GM12878 (cell line): ENCODE measurements at regions not wholly inside any gene's neighbourhood (a gene's known extent, or its start where the extent isn't known, plus 50 kb on each side); places are given as distances from the start of the nearest gene placed in this dataset.
A peak's percentile ranks its signal among the peaks of the same experiment; 100 is the strongest.

ENCODE experiments used
- ATAC-seq: fragments of 200-7000 bp; cut with Tn5 transposase; 3 replicates; pipeline ENCODE4 v1.9.1; 2020; ENCODE audit warnings: mild to moderate bottlenecking, moderate library complexity
- BruUV-seq: library from RNA; stranded (reverse); fragments of 400-500 nt; replicated peaks from 2 replicates; lab custom pipeline; 2021; lab: Mats Ljungman, UMichigan
- CTCF ChIA-PET: fragments of 300-600 bp; sonication (Branson Sonifier 250); formaldehyde crosslinking; extraction: SDS; loops from one replicate; lab custom pipeline; 2021; ENCODE audit warnings: inconsistent platforms; lab: Yijun Ruan, JAX
- POLR2A ChIA-PET: fragments of 350-600 bp; formaldehyde crosslinking; extraction: SDS; loops from one replicate; lab custom pipeline; 2021; ENCODE audit warnings: inconsistent platforms; lab: Charles Lee
- RAD21 ChIA-PET: fragments of 300-600 bp; sonication (Branson Sonifier 250); formaldehyde crosslinking; loops from one replicate; lab custom pipeline; 2023; ENCODE audit warnings: antibody characterized with exemption; ENCODE audit not compliant: unreplicated experiment; lab: Charles Lee
- SMC1A ChIA-PET: fragments of 300-600 bp; sonication (Branson Sonifier 250); formaldehyde crosslinking; loops from one replicate; lab custom pipeline; 2023; ENCODE audit not compliant: unreplicated experiment, uncharacterized antibody; lab: Charles Lee
- DNase-seq: peaks from one replicate; pipeline ENCODE4 v3.0.0-alpha.2; 2011; ENCODE audit warnings: low read depth, low spot score
- FAIRE-seq: peaks from 3 replicates; lab custom pipeline; 2011; peaks lifted over from hg19 to GRCh38; lab: Jason Lieb, UNC
- H2AFZ ChIP-seq: 2 replicates; pipeline ENCODE4 v1.6.0; 2011; ENCODE audit warnings: low read depth, low read length, control low read depth; ENCODE audit not compliant: control insufficient read depth
- H3K27ac ChIP-seq: 2 replicates; pipeline ENCODE4 v1.5.1; 2011; ENCODE audit warnings: control low read depth; ENCODE audit not compliant: control insufficient read depth, insufficient read depth
- H3K27me3 ChIP-seq, 2 experiments: replicated peaks in 1 of 2; 2 replicates each; pipeline versions ENCODE4 v1.6.0 to v1.6.1; 2011; ENCODE audit warnings: low read length in 1 of 2; ENCODE audit not compliant: control insufficient read depth in 2 of 2, insufficient read depth in 2 of 2
- H3K36me3 ChIP-seq, 2 experiments: 2 replicates each; pipeline ENCODE4 v1.5.1; 2011; ENCODE audit warnings: low read length in 1 of 2; ENCODE audit not compliant: control insufficient read depth in 2 of 2, insufficient read depth in 2 of 2
- H3K4me1 ChIP-seq: 2 replicates; pipeline ENCODE4 v1.6.1; 2011; ENCODE audit warnings: mild to moderate bottlenecking, low read length, moderate library complexity, mixed read lengths; ENCODE audit not compliant: control insufficient read depth, insufficient read depth
- H3K4me2 ChIP-seq: 2 replicates; pipeline ENCODE4 v1.6.0; 2011; ENCODE audit warnings: control low read depth; ENCODE audit not compliant: control insufficient read depth, insufficient read depth
- H3K4me3 ChIP-seq: fragments of 200-600 bp; sonication (generic); 2 replicates; pipeline ENCODE4 v1.5.1; 2016
- H3K79me2 ChIP-seq: 2 replicates; pipeline ENCODE4 v1.6.0; 2011; ENCODE audit warnings: low read length; ENCODE audit not compliant: control insufficient read depth, insufficient read depth
- H3K9ac ChIP-seq: 2 replicates; pipeline ENCODE4 v1.8.0; 2011; ENCODE audit warnings: low read length, control low read depth, mixed read lengths; ENCODE audit not compliant: control insufficient read depth, insufficient read depth
- H3K9me3 ChIP-seq: replicated peaks from 3 replicates; pipeline ENCODE4 v1.5.1; 2011; ENCODE audit warnings: mild to moderate bottlenecking, low read length; ENCODE audit not compliant: control insufficient read depth, insufficient read depth
- H4K20me1 ChIP-seq: 2 replicates; pipeline ENCODE4 v1.6.0; 2011; ENCODE audit not compliant: control insufficient read depth, insufficient read depth
- ESRRA ChIP-seq: IDR thresholded peaks from 2 replicates; pipeline ENCODE4 v1.6.1; 2012; ENCODE audit warnings: mild to moderate bottlenecking, low read length, improper control_type of control experiment
- MEF2A ChIP-seq: IDR thresholded peaks from 2 replicates; pipeline ENCODE4 v1.6.1; 2011; ENCODE audit warnings: low read depth, mild to moderate bottlenecking, low read length, moderate library complexity; ENCODE audit not compliant: insufficient read depth
- NBN ChIP-seq: fragments of 450-650 bp; IDR thresholded peaks from 2 replicates; pipeline ENCODE4 v1.6.1; 2016
- NR2C1 ChIP-seq: fragments of 450-650 bp; IDR thresholded peaks from 2 replicates; pipeline ENCODE4 v1.6.1; 2017; ENCODE audit warnings: antibody characterized with exemption, mild to moderate bottlenecking, moderate library complexity
- TAF1 ChIP-seq: IDR thresholded peaks from 2 replicates; pipeline ENCODE4 v1.6.1; 2011; ENCODE audit warnings: mild to moderate bottlenecking, low read depth, low read length, borderline replicate concordance
- ZNF687 ChIP-seq: fragments of 450-650 bp; IDR thresholded peaks from 2 replicates; pipeline ENCODE4 v1.6.1; 2017; ENCODE audit warnings: mild to moderate bottlenecking, moderate library complexity
- WGBS: methylation state at CpG from one replicate; pipeline ENCODE4 v1.1.6; 2016; ENCODE audit warnings: low lambda C conversion rate; ENCODE audit not compliant: insufficient replicate concordance, insufficient coverage; ENCODE audit errors: missing lambda C conversion rate; 5-methylcytosine and 5-hydroxymethylcytosine counted together
- in situ Hi-C: fragments of 300-500 bp; cut with MboI; formaldehyde crosslinking; loops from 9 replicates; pipeline ENCODE4 v1.14.3; 2018; ENCODE audit warnings: mixed read lengths
- intact Hi-C: fragments of 100-400 bp; cut with micrococcal nuclease; formaldehyde crosslinking; loops from one replicate; pipeline ENCODE4 v1.14.2; 2022; ENCODE audit not compliant: unreplicated experiment

GRCh38 chr17:71869841-71870545 is 250.8 kb upstream of the SOX9 start:
- H3K79me2 ChIP-seq: no peaks in the 10 kb centered on the region
- no peaks in the 10 kb centered on the region for H4K20me1 ChIP-seq
- H3K4me1 ChIP-seq: no peaks in the 10 kb centered on the region
- CTCF ChIA-PET: no interaction called here
- intact Hi-C loops (no loop called here), in situ Hi-C loops (no loop called here)
- H3K36me3 ChIP-seq: no peaks in the 10 kb centered on the region
- no peak overlapping the region for H2AFZ ChIP-seq
- WGBS: 47% methylated on average over 6 of the region's 6 CpGs
- DNase-seq (no peak), ATAC-seq (peak; percentile 43; the same call in 2 of the 3 replicates), FAIRE-seq (no peak)
- H3K27ac ChIP-seq: no peak overlapping the region; the same call in 1 of the 2 replicates
- H3K4me3 ChIP-seq: no peak overlapping the region
- no TSS peak for BruUV-seq
- RAD21 ChIA-PET: no interaction called here
- POLR2A ChIA-PET: no interaction called here
- H3K9ac ChIP-seq: no peak overlapping the region
- SMC1A ChIA-PET: interaction anchor here (1.1 to 1.2 kb wide), 2 partner anchors 15 to 127 kb away, joined by 3 read pairs; no protein-coding TSS in a partner anchor
- no peak for TF ChIP-seq ESRRA
- TF ChIP-seq NBN: no peak
- TF ChIP-seq TAF1: no peak
- peak; percentile 56; the same call in 1 of the 2 replicates for TF ChIP-seq ZNF687
- peak; percentile 71 for TF ChIP-seq NR2C1
- no peak for TF ChIP-seq MEF2A
- H3K27me3 ChIP-seq: no peaks in the 10 kb centered on the region
- H3K9me3 ChIP-seq: no peaks in the 10 kb centered on the region
- H3K4me2 ChIP-seq: no peak overlapping the region
